ENCODE measurements at regions not wholly inside any gene's neighbourhood (a gene's known extent, or its start where the extent isn't known, plus 50 kb on each side); places are given as distances from the start of the nearest gene placed in this dataset.

DNA sequence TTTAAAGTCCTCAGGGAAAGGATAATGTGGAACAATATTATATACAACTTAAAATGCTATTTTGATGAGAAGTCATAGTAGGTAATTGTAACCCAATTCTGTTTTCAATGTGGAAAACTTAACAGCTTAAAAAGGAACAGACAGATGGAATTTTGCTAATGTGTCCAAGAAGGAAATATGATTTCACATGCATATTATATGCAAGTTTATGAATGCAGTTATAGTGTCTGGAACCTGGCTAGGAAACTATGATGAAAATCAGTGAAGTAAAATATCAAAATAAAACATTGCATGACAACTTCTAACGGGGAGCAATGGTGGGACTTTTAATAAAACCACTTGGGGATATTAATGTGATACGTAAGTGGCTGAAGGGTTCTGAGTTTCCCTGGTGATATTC is 152.6 kb upstream of the HAND2 start (continued):
- TF ChIP-seq, protein P1, sequence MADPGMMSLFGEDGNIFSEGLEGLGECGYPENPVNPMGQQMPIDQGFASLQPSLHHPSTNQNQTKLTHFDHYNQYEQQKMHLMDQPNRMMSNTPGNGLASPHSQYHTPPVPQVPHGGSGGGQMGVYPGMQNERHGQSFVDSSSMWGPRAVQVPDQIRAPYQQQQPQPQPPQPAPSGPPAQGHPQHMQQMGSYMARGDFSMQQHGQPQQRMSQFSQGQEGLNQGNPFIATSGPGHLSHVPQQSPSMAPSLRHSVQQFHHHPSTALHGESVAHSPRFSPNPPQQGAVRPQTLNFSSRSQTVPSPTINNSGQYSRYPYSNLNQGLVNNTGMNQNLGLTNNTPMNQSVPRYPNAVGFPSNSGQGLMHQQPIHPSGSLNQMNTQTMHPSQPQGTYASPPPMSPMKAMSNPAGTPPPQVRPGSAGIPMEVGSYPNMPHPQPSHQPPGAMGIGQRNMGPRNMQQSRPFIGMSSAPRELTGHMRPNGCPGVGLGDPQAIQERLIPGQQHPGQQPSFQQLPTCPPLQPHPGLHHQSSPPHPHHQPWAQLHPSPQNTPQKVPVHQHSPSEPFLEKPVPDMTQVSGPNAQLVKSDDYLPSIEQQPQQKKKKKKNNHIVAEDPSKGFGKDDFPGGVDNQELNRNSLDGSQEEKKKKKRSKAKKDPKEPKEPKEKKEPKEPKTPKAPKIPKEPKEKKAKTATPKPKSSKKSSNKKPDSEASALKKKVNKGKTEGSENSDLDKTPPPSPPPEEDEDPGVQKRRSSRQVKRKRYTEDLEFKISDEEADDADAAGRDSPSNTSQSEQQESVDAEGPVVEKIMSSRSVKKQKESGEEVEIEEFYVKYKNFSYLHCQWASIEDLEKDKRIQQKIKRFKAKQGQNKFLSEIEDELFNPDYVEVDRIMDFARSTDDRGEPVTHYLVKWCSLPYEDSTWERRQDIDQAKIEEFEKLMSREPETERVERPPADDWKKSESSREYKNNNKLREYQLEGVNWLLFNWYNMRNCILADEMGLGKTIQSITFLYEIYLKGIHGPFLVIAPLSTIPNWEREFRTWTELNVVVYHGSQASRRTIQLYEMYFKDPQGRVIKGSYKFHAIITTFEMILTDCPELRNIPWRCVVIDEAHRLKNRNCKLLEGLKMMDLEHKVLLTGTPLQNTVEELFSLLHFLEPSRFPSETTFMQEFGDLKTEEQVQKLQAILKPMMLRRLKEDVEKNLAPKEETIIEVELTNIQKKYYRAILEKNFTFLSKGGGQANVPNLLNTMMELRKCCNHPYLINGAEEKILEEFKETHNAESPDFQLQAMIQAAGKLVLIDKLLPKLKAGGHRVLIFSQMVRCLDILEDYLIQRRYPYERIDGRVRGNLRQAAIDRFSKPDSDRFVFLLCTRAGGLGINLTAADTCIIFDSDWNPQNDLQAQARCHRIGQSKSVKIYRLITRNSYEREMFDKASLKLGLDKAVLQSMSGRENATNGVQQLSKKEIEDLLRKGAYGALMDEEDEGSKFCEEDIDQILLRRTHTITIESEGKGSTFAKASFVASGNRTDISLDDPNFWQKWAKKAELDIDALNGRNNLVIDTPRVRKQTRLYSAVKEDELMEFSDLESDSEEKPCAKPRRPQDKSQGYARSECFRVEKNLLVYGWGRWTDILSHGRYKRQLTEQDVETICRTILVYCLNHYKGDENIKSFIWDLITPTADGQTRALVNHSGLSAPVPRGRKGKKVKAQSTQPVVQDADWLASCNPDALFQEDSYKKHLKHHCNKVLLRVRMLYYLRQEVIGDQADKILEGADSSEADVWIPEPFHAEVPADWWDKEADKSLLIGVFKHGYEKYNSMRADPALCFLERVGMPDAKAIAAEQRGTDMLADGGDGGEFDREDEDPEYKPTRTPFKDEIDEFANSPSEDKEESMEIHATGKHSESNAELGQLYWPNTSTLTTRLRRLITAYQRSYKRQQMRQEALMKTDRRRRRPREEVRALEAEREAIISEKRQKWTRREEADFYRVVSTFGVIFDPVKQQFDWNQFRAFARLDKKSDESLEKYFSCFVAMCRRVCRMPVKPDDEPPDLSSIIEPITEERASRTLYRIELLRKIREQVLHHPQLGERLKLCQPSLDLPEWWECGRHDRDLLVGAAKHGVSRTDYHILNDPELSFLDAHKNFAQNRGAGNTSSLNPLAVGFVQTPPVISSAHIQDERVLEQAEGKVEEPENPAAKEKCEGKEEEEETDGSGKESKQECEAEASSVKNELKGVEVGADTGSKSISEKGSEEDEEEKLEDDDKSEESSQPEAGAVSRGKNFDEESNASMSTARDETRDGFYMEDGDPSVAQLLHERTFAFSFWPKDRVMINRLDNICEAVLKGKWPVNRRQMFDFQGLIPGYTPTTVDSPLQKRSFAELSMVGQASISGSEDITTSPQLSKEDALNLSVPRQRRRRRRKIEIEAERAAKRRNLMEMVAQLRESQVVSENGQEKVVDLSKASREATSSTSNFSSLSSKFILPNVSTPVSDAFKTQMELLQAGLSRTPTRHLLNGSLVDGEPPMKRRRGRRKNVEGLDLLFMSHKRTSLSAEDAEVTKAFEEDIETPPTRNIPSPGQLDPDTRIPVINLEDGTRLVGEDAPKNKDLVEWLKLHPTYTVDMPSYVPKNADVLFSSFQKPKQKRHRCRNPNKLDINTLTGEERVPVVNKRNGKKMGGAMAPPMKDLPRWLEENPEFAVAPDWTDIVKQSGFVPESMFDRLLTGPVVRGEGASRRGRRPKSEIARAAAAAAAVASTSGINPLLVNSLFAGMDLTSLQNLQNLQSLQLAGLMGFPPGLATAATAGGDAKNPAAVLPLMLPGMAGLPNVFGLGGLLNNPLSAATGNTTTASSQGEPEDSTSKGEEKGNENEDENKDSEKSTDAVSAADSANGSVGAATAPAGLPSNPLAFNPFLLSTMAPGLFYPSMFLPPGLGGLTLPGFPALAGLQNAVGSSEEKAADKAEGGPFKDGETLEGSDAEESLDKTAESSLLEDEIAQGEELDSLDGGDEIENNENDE (IDR thresholded peaks at IDR 0.05; ENCODE audit: insufficient replicate concordance, low read length), result no peak
- TF ChIP-seq SUZ12 (IDR thresholded peaks at IDR 0.05; ENCODE audit: low read length) (no peak), TAF7 (optimal IDR thresholded peaks at IDR 0.05; ENCODE audit: borderline replicate concordance, low read depth, low read length) (no peak), SP2 (IDR thresholded peaks at IDR 0.05; ENCODE audit: low read length) (no peak), CHD2 (IDR thresholded peaks at IDR 0.05; ENCODE audit: low read length) (no peak), POLR2A (IDR thresholded peaks at IDR 0.05; ENCODE audit: control extremely low read depth in 1 of 2, low read depth in 2 of 2, low read length in 2 of 2) (no peak), EGR1 (IDR thresholded peaks at IDR 0.05; ENCODE audit: borderline replicate concordance, low read depth, low read length) (no peak), JUND (IDR thresholded peaks at IDR 0.05; ENCODE audit: low read length) (no peak)
